CD4-positive, alpha-beta T cell treated with Interleukin-17A for 1 hour (primary cell): ENCODE measurements at regions not wholly inside any gene's neighbourhood (a gene's known extent, or its start where the extent isn't known, plus 50 kb on each side); places are given as distances from the start of the nearest gene placed in this dataset.
"Not testable (repeated sequence)": the region's sequence is repeated elsewhere in the genome, so short reads cannot be mapped to it uniquely, and the experiment has no call there.

ENCODE experiments used
- DNase-seq: peaks from one replicate; pipeline ENCODE4 v3.0.0-alpha.2; 2020

DNA sequence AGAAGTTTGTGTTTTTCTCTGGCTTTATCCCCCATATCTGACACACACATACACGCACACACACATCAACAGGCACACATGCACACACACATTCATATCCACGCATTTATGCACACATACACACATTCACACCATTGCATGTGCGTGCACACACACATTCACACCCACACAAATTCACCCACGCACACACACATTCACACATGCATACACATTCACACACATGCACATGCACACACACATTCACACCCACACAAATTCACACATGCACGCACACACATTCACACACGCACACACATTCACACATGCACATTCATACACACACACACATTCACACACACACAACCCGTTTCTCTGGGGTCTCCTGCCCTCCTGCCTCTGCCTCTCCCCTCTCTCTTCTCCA lies 264.2 kb downstream of the BCL11B start:
- no peak for DNase-seq

DNA sequence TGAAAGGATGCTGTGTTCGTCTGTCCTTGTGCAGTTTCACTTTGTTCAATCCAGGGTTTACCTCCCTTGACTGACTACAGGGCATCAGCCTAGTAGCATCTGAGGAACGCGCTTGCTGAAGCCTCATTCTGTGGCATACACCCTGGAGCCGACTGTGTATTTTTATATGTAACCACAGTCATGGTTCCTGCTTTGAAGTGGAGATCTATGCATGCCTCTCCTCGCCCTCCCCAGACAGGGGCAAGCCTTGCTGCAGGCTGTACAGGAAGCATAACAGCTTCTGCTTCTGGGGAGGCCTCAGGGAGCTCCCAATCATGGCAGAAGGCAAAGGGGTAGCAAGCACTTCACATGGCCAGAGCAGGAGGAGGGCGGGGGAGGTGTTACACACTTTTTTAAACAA lies 262.1 kb downstream of the BCL11B start:
- peak; percentile 2 for DNase-seq

DNA sequence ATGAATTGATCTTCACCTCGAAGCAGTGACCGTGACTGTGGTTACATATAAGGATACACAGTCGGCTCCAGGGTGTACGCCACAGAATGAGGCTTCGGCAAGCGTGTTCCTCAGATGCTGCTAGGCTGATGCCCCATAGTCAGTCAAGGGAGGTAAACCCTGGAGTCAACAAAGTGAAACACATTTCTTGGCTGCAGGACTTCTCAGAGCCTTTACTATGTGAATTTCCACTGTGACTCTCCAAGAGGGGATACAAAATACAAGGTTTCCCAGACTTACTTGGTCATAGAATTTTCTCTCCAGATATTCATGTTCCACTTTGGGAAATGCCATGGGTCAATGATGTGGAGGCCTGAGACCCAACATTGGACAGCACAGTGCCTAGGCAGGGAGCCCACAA lies 260.6 kb downstream of the BCL11B start:
- DNase-seq: no peak

DNA sequence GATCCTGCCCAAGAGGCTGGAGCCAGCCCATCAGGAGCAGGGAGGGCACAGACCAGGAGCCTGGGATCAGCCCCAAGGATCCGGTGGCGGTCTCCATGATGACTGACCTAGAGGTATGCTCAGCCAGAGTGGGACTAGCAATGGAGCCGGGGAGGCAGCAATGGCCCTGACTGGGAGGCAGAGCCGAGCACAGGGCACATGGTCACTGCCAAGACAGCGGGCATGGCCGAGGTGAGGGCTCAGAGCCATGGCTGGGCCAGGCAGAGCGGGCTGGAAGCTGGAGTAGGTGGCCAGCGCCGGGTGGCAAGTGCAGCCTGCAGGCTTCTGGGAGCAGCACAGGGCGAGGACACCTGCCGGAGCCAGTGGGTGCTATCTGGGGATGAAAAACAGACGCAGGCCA lies 259.3 kb downstream of the BCL11B start:
- no peak for DNase-seq

DNA sequence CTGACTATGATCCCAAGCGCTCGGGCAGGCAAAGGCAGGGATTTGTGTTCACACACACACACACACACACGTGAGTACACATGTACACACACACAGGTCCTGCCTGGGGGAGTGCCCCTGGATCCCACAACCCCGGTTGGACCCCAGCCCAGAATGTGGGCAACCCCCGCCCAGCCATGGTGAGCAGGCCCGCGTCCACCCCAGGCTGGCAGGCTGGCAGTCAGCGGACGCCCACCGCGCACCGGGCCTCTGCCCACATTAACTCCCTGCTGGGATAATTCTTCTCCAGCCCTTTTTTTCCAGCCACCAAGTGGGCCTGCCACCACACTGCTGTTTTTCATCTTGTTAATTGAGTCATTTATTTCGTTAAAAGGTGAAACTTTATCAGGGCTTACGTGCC lies 256.2 kb downstream of the BCL11B start:
- no peak for DNase-seq

DNA sequence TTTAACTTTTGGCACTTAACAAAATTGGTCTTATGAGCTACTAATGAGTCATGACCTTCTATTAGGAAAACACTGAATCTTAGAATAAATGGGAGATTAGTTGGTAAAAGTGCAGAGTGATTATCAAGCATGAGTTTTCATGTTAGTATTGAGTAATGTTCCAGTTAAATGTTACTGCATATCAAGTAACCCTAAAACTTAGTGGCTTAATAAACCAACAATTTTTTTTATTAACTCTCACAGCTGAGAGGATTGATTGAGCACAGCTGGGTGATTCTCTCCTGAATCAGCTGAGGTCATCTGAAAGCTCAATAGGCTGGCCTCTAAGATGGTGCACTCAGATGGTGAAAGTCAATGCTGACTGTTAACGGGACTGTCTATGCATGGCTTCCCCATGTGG lies 248.6 kb downstream of the BCL11B start:
- no peak for DNase-seq

DNA sequence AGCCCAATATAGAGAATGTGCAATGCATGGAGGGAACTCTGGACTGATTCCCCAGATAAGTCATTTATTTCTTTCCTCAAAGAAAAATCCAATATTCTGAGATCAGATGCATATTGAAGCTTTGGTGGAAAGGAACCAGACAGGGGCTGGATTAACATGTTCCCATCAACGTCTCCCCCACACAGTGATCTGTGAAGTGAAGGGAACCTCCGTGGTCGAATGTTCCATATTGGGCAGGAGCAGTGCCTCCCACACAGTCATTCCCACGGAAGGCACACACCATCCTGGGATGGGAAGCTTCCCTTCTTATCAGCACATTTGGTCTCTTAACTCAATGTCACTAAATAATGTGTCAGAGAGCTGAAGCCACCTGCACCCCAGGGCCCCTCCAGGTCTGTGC lies 247.1 kb downstream of the BCL11B start:
- no peak for DNase-seq

DNA sequence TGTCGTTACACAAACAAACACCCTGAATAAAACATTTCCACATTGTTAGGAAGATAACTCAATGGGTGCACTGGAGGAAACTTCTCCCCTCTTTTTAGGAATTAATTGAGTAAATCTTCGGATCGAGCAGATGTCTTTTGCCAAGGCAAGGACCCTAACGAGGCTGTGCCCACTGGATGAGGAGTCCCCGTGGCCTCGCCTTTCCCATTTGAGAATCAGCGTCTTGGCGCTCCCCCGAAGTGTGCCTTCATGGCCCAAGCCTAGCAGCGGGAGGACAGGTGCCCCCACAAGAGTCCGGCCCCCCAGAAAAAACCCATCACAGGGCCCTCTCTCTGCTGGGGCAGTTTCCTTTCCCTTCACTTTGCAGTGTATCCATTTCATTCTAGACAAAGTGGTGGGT lies 246.6 kb downstream of the BCL11B start:
- DNase-seq: no peak

DNA sequence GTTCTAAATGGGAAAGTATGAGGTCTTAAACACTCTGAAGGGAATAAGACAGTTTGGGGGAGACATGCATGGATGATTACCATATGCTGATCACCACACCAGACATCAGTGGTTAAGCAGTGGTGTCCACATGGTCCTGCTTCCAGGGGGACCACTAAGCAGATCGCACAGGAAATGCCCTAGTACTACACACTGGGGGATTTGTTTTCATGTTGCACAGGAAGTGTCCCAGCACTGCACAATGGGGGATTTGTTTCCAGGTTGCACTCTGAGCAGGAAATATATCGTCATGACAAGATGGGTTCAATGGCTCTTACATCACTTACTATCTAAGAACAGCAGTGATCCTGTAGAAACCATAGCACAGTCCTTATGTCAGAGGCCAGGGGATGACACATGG lies 245.5 kb downstream of the BCL11B start:
- DNase-seq: no peak

DNA sequence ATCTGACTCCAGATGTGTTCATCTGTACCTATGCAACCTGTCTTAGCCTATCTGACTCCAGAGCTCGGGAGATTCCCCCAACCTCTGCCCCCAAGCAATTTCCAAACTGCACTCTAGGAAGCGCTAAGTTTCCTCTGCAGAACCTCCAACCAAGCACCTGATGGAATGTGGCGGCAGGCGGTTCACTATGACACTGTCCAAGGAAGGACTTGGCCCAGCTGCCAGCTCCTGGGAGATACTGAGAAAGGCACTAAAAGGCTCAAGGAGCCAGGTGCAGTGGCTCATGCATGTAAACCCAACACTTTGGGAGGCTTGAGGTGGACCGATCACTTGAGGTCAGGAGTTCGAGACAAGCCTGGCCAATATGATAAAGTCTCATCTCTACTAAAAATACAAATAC lies 244.0 kb downstream of the BCL11B start:
- DNase-seq: no peak

DNA sequence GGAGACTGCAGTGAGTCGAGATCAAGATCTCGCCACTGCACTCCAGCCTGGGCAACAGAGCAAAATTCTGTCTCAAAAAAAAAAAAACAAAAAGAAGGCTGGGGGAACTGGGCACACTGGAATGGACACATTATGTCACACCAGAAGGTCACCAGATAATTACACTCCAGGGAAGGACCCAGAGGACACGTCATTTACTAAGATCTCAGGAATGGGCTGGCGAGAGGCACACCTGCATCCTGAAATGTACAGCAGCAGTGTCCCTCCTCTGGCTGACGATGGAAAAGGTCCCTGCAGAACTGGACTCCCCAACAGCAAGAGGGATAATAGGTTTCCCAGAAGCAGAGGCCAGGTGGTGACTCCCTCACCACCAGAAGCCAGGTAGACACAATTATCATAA lies 243.5 kb downstream of the BCL11B start:
- DNase-seq: no peak

DNA sequence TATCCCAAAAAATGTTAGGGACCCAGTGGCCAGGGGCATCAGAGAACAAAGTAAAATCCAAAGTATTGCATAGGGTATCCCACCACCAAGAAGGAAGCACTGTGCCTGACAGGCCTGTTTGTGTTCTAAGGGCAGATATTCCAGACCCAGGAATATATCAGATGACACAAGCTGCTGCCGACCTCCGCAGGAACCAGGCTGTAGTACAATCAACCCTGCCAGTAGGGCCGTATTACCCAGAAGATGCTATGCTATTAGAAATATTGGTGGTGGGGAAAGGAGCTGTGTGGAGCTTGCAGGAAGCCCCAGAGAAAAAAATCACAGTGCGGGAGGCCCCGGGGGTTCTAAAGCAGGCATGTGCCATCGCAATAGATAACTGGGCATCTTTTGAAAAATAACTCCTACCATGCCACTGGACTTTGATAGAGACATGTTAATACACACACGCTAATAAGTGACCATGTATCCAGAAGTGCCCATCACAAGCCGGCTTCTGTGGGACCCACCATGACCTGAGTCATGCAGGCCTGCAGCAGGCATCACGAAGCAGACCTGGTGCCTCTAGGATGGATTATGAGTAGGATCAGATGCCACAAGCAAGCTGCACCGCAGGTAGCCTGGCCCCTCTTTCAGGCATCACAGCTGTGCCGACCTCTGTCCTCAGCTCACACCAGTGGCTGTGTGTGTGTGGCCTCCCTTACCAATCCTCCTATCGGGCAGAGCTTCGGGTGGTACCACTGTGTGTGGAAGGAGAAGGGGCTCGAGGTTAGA lies 242.7 kb downstream of the BCL11B start:
- DNase-seq: no peak

DNA sequence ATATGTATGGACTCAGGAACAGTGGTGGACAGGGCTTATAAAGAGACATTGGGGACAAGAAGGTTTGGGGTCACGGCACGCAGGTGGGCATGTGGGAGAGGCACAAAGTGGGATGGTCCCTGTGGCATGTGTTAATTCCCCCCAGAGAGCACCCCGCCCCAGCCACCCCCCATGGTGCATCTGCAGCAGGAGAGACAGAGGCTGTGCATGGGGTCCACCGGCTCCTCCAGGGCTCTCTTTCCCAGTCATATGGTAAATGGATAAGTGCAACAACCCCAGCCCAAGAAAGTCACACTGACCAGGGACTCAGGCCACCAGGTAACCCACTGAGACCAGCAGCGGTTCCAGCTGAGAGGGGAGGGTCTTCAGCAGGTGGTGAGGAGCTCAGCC lies 242.1 kb downstream of the BCL11B start:
- DNase-seq: no peak

DNA sequence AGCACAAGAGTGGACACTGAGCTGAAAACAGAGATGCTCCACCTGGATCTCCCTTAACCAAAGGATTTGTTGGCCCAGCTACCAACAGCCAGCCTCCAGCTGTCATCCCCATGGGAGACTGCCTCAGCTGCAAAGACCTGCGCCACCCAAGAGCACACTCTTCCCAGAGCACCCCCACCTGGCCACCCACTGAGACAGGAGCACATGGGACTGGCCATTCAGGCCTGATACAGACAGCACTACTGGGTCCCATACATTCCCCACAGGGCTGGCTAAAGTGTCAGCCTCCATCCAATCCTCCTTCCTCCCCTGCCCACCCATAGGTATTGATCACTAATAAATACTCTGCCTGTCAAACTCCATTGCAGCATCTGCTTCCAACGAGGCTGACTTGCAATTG lies 241.5 kb downstream of the BCL11B start:
- DNase-seq: no peak

DNA sequence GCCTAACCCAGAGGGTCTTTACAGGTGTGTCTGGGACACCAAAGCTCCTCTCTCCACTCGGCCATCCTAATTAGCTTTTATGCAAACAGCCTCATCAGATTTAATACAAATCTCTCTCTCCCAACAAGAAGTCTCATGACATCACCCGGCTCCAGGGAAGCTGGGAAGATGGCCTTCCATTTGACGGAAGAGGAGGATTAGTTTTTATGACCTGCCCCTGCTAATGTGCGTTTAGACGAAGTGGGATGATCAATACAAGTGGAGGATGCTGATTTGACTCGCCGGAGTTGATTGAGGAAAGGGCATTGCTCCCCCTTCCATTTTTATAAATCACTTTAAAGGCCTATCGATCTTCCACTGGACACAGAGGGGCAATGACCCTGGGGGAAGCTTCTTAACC lies 239.2 kb downstream of the BCL11B start:
- DNase-seq: no peak

DNA sequence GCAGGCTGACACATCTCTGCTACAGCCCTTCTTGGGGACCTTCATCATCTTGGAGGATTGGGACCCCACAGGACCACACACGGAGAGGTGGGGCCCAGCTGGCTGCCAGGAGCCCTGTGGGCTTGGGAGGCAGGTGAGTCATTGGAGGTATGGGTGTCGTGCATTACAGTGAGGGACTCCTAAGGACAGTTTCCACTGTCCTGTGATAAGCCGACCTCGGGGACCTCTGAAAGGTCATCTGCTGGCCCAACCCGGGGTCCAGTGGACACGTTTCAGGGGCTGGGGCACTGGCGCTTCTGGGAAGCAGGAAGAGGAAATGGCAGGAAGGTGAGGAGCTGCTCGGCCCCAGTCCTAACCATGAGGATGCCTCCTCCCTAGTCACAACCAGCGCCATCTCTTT lies 238.0 kb downstream of the BCL11B start:
- DNase-seq: no peak

DNA sequence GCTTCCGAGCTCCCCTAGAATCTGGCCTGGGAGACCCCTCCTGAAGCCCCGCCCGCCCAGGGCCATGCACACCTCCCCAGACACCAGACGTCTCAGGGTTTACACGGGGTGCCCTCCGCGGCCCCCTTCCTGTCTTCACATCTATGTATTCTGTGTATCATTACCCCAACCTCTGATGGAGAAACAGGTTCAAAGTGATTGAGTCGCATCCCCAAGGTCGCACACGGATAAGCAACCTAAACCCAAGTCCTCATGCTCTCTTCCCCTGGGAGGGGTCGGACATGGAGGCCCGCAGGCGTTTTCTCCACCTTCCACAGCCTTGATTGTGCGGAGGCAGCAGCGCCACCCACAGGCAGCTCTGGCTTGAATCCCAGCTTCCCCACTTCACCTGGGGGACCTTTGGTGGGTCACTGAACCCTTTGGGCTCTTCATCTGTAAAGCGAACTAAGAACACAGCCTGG lies 237.3 kb downstream of the BCL11B start:
- DNase-seq: no peak

DNA sequence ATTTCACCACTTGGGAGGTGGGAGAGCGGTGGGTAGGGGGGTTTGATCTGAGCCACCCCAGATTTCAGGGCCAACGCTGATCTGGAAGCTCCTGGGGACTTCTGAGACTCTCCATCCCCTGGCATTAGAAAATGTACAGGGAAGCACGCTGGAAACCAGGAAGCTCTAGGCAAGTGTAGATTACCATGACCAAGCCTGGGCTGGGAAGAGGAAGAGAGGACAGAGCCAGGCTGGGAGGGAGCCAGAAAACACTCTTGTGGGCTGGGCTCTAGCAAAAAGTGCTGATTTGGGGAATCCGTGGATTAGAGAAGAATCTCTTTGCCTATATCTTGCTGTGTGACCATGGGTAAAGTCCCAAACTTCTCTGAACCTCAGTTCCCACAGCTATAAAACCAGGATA lies 236.7 kb downstream of the BCL11B start:
- no peak for DNase-seq

DNA sequence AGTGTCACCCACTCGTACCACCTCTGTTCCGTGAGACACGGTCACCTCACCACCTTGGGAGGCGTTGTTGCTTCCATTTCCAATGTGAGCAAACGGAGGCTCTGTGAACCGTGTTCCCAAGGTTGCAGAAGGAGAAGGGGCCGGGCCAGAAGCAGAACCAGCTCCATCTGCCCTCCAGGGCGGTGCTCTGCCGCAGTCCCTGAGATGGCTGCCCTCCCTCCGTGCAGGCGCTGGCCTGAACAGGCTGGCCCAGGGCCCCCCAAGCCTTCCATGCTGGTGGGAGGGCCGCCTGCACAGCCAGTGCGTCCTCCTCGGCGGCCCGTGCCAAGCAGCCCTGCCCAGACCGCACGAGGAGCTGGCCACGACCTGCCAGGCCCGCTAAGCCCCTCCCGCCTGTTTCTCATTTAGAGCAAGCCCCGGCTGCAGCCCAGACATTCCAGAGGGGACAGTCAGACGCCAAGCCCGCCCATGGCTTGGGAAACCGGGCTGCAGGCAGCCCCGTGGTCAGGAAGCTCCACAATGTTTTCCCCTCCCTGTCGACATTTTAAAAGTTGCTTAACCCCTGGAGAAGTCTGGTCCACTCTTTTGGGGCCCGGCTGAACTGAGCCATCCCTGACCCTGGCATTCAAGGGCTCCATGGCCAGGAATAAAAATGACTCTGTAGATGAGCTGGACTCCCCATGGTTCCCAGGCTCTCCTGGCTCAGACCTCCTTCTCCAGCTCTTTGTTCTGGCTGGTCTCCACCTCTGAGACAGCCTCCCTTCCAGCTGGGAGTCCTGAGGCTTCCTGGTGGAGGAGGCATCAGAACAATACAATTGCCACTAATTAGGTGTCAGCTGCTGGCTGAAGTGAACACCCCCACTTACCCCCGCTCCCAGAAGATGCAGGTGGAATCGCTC lies 236.0 kb downstream of the BCL11B start:
- no peak for DNase-seq

DNA sequence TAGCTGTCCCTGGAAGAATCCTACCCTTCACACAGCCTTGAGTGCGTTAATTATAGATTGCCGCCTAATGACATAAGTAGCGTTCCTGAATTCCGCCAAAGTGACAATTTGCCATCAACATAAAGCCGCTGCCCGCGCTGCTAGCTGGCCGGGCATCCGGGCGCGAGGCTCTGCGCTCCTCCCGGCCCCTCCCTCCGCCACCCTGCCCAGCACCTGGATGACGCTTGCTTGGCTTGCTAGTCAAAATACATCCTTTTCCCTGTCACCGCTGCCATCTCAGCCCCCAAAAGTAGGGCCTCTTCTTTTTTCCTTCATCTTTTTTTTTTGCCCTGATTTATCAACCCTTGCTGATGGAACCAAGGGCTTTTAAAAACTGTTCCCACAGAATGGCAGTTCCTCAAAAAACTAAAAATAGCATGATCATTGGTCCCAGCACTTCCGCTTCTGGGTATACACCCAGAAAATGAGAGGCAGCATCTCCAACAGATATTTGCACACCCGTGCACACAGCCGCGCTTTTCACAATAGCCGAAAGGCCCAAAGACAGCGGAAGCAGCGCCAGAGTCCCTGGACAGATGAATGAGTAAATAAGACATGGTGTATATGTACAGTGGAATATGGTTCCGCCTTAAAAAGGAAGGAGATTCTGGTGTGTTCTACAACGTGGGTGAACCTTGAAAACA lies 235.2 kb downstream of the BCL11B start:
- DNase-seq: peak; percentile 9

DNA sequence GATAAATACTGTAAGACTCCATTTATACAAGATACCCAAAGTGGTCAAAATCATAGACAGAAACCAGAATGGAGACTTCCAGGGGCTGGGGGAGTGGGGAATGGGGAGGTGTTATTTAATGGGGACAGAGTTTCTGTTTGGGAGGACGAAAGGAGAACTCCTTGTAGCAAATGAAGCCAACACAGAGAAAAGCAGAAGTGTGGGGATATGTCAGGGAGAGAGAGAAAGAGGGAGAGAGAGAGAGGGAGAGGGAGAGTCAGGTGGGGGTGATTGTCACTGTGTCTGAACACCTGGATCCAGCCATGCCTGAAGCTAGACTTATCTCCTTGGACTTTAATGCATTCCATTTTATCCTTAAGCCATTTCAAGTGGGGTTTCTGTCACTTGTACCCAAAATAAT lies 234.7 kb downstream of the BCL11B start:
- not testable (repeated sequence) for DNase-seq

DNA sequence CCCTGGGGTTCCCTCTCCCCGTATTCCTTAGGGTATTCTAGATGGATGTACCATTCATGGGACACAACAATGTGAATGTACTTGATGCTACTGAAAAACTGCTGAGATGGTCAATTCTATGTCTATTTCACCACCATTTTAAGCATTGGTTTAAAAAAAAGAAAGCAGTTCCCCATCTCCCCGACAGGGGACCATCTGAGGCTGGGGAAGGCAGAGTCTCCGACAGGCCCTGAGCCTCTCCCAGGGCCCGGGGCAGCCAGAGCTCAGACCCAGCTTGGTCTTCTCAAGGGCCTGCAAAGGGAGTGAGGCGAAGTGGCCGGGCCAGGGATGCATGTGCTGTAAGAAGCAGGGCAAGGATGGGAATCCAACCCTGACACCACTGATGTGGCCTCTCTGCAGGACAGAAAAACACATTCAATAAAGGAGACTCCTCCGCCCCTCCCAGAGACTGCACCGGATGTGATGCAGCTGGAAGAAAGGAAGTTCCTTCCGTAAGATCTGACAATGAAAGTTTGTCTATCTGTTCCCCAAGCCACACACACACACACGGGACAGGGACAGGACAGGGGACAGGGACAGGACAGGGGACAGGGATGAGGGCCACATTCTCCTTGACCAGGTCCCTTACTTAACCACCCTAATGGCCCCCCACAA lies 234.1 kb downstream of the BCL11B start:
- no peak for DNase-seq

DNA sequence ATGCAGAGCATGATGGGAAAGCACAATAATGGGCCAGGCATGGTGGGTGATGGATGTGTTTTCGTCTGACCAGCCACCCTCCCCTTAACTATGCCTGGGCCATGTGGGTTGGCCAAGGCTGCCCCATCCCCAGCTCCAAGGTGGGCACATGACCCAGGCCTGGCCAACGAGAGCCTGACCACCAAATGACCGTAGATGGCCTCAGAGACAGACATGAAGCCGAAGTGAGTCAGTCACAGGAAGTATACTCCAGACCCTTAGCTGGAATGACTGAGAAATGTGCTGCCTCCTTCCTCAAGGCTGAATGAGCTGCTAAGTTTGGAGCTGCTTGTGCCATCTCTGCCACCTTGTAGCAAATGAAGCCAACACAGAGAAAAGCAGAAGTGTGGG lies 233.6 kb downstream of the BCL11B start:
- DNase-seq: no peak
